PC-3 (cell line): ENCODE measurements at regions not wholly inside any gene's neighbourhood (a gene's known extent, or its start where the extent isn't known, plus 50 kb on each side); places are given as distances from the start of the nearest gene placed in this dataset.

ENCODE experiments used
- EZH2 ChIP-seq: fragments of 300-600 bp; sonication (generic); IDR thresholded peaks from one replicate; pipeline ENCODE4 v1.6.1; 2017; ENCODE audit warnings: antibody characterized with exemption, mild to moderate bottlenecking, low read length; ENCODE audit not compliant: unreplicated experiment
- EZH2phosphoT487 ChIP-seq: fragments of 300-600 bp; sonication (generic); IDR thresholded peaks from 2 replicates; pipeline ENCODE4 v1.6.1; 2018; ENCODE audit warnings: mild to moderate bottlenecking, antibody characterized with exemption, low read length, borderline replicate concordance
- TF ChIP-seq, protein P1 (sequence below): fragments of 300-600 bp; sonication (generic); conservative IDR thresholded peaks from 2 replicates; pipeline ENCODE4 v1.5.1; 2017; ENCODE audit warnings: antibody characterized with exemption, low read depth, mild to moderate bottlenecking, low read length

DNA sequence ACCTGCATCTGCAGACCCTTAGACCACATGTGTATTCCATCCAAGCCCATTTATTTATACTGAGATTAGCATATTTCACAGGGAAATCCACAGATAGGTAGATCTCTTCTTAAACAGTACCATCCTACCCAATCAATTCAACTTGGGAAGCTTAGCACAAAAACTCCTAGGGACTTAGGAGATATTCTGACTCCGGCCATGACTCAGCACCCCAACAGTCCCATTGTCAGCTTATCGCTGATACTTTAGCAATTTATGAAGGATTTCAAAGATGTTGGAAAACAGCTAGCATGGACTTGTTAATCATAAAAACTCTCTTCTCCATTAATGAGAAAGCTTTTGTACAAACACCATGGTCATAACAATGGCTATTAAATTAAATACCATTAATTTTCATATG lies 236.2 kb upstream of the PREP start:
- TF ChIP-seq, protein P1, sequence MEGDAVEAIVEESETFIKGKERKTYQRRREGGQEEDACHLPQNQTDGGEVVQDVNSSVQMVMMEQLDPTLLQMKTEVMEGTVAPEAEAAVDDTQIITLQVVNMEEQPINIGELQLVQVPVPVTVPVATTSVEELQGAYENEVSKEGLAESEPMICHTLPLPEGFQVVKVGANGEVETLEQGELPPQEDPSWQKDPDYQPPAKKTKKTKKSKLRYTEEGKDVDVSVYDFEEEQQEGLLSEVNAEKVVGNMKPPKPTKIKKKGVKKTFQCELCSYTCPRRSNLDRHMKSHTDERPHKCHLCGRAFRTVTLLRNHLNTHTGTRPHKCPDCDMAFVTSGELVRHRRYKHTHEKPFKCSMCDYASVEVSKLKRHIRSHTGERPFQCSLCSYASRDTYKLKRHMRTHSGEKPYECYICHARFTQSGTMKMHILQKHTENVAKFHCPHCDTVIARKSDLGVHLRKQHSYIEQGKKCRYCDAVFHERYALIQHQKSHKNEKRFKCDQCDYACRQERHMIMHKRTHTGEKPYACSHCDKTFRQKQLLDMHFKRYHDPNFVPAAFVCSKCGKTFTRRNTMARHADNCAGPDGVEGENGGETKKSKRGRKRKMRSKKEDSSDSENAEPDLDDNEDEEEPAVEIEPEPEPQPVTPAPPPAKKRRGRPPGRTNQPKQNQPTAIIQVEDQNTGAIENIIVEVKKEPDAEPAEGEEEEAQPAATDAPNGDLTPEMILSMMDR, result no peak
- TF ChIP-seq EZH2 (no peak), EZH2phosphoT487 (no peak)
